GM10248 (cell line): ENCODE measurements at regions not wholly inside any gene's neighbourhood (a gene's known extent, or its start where the extent isn't known, plus 50 kb on each side); places are given as distances from the start of the nearest gene placed in this dataset.
"Not testable (repeated sequence)": the region's sequence is repeated elsewhere in the genome, so short reads cannot be mapped to it uniquely, and the experiment has no call there.

Experiments used
- CTCF ChIA-PET: fragments of 300-600 bp; sonication (Branson Sonifier 250); formaldehyde crosslinking; extraction: SDS; loops from one replicate; lab custom pipeline; 2021; ENCODE audit warnings: antibody characterized with exemption; lab: Yijun Ruan, JAX
- POLR2A ChIA-PET: fragments of 350-650 bp; sonication (Branson Sonifier 250); formaldehyde crosslinking; extraction: SDS; loops from one replicate; lab custom pipeline; 2020; ENCODE audit warnings: antibody characterized with exemption; lab: Yijun Ruan, JAX
- DNase-seq: peaks from one replicate; pipeline ENCODE4 v3.0.0; 2012; ENCODE audit errors: extremely low spot score
- TF ChIP-seq, protein P1 (sequence below): IDR thresholded peaks from 2 replicates; pipeline ENCODE4 v1.5.1; 2012; ENCODE audit warnings: mild to moderate bottlenecking, low read depth; ENCODE audit errors: extremely low read depth, missing control alignments, control extremely low read depth

DNA sequence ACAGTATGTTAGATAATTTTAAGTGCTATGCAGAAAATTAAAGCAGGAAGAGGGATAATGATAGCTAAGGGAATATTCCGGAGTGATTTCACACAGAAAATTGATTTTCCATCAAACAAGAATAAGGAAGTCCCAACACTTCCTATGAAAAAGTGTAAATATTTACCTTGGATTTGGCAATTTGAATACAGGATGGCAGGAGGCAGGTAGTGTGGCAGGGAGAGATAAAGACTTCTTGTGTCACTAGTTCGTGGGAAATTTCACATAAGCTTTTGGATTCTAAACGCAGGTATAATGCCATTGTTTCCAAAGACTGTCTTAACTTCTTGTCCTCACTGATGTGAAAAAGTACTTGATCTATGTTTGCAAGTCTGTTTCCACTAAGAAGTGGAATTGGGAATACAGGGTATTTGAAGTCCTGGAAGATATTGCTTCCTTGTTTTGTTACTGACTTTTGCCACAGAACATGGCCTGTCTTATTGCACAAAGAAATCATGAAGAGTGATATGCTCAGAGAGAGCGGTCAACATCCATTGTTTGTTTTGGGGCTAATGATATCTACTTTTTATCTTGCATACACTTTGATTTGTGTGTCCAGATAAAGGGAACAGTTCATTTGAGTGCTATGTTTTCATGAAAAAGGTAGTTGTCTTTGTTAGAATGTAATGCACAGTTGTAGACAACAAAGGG is 1216.1 kb upstream of the FAM98A start:
- CTCF ChIA-PET, result no interaction called here
- POLR2A ChIA-PET, result no interaction called here
- no peak for DNase-seq
- TF ChIP-seq, protein P1, sequence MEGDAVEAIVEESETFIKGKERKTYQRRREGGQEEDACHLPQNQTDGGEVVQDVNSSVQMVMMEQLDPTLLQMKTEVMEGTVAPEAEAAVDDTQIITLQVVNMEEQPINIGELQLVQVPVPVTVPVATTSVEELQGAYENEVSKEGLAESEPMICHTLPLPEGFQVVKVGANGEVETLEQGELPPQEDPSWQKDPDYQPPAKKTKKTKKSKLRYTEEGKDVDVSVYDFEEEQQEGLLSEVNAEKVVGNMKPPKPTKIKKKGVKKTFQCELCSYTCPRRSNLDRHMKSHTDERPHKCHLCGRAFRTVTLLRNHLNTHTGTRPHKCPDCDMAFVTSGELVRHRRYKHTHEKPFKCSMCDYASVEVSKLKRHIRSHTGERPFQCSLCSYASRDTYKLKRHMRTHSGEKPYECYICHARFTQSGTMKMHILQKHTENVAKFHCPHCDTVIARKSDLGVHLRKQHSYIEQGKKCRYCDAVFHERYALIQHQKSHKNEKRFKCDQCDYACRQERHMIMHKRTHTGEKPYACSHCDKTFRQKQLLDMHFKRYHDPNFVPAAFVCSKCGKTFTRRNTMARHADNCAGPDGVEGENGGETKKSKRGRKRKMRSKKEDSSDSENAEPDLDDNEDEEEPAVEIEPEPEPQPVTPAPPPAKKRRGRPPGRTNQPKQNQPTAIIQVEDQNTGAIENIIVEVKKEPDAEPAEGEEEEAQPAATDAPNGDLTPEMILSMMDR, result no peak

DNA sequence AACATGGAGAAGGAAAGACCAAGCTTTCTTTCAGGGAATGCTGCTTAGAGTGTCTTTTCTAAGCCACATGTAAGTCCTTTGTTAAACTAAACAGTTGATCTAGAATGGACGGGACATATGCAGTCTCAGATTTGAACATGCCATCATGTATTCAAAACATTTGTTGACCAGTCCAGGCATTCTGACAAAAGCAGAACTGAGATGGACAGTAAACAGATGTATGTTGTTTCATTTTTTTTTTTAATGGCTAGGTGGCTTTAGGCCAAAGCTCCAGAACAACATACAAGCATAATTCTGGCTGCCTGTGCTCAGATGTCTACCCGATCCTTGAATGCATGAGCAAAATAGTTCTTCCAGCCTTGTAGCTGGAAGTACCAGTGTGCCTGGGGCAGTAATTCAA is 1211.4 kb upstream of the FAM98A start:
- CTCF ChIA-PET, result no interaction called here
- no peak for DNase-seq
- POLR2A ChIA-PET, result no interaction called here
- TF ChIP-seq, protein P1, result no peak

DNA sequence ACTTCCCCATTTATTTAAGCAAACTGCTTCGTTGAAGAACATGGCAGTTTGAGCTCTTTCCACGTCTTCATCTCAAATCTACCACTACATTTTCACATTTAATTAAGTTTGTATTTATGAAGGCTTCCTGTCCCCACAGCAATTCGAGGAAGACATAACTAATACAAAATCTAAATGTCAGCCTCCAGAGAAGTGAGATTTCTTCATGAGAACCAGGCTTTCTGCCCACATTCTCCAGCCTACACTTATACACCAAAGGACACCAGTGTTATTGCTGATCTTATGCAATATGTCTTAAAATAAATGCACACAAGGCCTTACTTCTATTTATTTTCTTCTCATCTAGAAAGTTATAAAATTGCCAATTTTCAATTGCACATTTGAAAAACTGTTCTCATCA is 1209.3 kb upstream of the FAM98A start:
- TF ChIP-seq, protein P1, result no peak
- POLR2A ChIA-PET, result no interaction called here
- CTCF ChIA-PET, result no interaction called here
- DNase-seq, result no peak

- no peak for DNase-seq
- TF ChIP-seq, protein P1, result no peak
- CTCF ChIA-PET, result no interaction called here
- POLR2A ChIA-PET, result no interaction called here
Measured at GRCh38 chr2:34806891-34807290, 1207.8 kb upstream of the FAM98A start.

DNA sequence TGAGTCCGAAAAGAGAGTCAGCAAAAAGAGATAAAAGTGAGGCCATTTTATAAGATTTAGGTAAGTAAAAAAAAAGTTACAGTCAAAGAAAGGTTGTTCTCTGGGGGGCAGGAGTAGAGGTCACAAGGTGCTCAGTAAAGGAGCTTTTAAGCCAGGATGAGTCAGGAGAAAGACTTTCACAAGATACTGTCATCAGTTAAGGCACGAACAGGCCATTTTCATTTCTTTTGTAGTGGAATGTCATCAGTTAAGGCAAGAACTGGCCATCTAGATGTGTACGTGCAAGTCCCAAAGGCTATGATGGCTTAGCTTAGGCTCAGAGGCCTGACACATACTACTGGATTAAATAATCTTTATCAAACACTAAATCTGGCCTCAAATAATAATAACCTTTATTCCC is 1207.3 kb upstream of the FAM98A start:
- TF ChIP-seq, protein P1, result no peak
- ChIA-PET CTCF (no interaction called here), POLR2A (no interaction called here)
- DNase-seq, result no peak

DNA sequence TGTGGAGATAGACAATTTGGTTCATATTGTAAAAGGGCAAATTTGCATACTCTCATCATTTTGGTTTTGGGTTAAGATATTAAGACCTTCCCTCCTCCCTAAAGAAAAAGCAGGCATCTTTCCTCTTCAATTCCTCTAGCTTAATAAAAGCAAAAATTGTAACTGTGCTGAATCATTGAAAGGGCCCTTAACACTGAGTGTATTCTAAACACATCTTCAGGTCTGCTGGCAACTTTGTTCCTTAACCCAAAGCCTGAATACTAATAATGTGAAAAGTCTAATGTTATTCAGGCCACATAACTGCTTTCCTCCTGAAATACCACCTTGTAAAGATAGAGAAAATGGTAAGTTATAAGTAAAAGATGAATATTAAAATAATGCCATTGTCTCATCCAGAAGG is 1200.5 kb upstream of the FAM98A start:
- no peak for DNase-seq
- CTCF ChIA-PET, result no interaction called here
- POLR2A ChIA-PET, result no interaction called here
- TF ChIP-seq, protein P1, result no peak

DNA sequence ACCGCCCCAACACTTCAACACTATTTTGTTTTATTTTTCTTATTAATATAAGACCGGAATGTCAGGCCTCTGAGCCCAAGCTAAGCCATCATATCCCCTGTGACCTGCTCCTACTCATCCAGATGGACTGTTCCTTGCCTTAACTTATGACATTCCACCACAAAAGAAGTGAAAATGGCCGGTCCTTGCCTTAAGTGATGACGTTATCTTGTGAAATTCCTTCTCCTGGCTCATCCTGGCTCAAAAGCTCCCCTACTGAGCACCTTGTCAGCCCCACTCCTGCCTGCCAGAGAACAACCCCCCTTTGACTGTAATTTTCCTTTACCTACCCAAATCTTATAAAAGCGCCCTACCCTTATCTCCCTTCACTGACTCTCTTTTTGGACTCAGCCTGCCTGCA is 1196.5 kb upstream of the FAM98A start:
- CTCF ChIA-PET, POLR2A ChIA-PET: not testable (repeated sequence)

More for the DNA sequence above, 1196.5 kb upstream of the FAM98A start:
- not testable (repeated sequence) for DNase-seq
